ENCODE measurements at regions not wholly inside any gene's neighbourhood (a gene's known extent, or its start where the extent isn't known, plus 50 kb on each side); places are given as distances from the start of the nearest gene placed in this dataset.

DNA sequence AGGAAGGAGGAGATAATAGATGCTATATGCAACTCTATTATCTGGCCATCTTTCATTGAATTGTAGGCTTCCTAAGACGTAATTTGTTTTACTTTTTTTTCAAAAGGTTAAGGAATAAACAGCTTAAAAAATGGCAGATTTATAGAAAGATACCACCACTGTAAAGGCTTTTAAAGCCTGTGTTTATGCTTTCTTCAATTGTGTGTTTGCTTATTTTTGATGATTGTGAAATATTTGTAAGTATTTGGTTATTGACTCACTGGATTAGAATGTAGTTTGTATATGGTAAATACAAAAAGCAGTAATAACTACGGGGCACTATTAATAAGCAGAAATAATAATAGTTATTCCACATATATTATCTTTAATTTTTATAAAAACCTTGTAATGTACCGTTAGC lies 437.9 kb downstream of the KLF5 start:
- TF ChIP-seq, protein P1, sequence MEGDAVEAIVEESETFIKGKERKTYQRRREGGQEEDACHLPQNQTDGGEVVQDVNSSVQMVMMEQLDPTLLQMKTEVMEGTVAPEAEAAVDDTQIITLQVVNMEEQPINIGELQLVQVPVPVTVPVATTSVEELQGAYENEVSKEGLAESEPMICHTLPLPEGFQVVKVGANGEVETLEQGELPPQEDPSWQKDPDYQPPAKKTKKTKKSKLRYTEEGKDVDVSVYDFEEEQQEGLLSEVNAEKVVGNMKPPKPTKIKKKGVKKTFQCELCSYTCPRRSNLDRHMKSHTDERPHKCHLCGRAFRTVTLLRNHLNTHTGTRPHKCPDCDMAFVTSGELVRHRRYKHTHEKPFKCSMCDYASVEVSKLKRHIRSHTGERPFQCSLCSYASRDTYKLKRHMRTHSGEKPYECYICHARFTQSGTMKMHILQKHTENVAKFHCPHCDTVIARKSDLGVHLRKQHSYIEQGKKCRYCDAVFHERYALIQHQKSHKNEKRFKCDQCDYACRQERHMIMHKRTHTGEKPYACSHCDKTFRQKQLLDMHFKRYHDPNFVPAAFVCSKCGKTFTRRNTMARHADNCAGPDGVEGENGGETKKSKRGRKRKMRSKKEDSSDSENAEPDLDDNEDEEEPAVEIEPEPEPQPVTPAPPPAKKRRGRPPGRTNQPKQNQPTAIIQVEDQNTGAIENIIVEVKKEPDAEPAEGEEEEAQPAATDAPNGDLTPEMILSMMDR (IDR thresholded peaks at IDR 0.05) = no peak
- TF ChIP-seq REST (IDR thresholded peaks at IDR 0.05; ENCODE audit: insufficient read depth in 1 of 2, low read depth in 2 of 2, low read length in 1 of 2) = no peak
